SK-N-SH (cell line): ENCODE measurements at regions not wholly inside any gene's neighbourhood (a gene's known extent, or its start where the extent isn't known, plus 50 kb on each side); places are given as distances from the start of the nearest gene placed in this dataset.

Source experiments
- CTCF ChIP-seq: fragments of 200-600 bp; sonication (generic); IDR thresholded peaks from 2 replicates; pipeline ENCODE4 v1.6.1; 2017; ENCODE audit warnings: antibody characterized with exemption, mild to moderate bottlenecking, moderate library complexity
- EZH2phosphoT487 ChIP-seq: fragments of 200-600 bp; sonication (generic); IDR thresholded peaks from 2 replicates; pipeline ENCODE4 v1.6.1; 2017; ENCODE audit warnings: low read depth, mixed run types, mild to moderate bottlenecking, antibody characterized with exemption, moderate library complexity, borderline replicate concordance
- FOXJ3 ChIP-seq: sonication (generic); formaldehyde crosslinking; IDR thresholded peaks from 2 replicates; pipeline ENCODE4 v1.5.1; 2020; ENCODE audit warnings: mild to moderate bottlenecking, missing genetic modification reagents
- FOXM1 ChIP-seq: IDR thresholded peaks from 2 replicates; pipeline ENCODE4 v1.4.0; 2012; ENCODE audit warnings: low read depth, mild to moderate bottlenecking
- IRF3 ChIP-seq: fragments of 150-350 bp; IDR thresholded peaks from 2 replicates; pipeline ENCODE4 v1.6.1; 2016; ENCODE audit warnings: mild to moderate bottlenecking, low read depth, low read length
- MAX ChIP-seq: IDR thresholded peaks from 2 replicates; pipeline ENCODE4 v1.4.0; 2012; ENCODE audit warnings: low read depth
- MXI1 ChIP-seq: IDR thresholded peaks from 2 replicates; pipeline ENCODE4 v1.6.1; 2012; ENCODE audit warnings: mild to moderate bottlenecking, low read depth, low read length, improper control_type of control experiment
- POLR2AphosphoS5 ChIP-seq: IDR thresholded peaks from 2 replicates; pipeline ENCODE4 v1.6.1; 2012; ENCODE audit warnings: low read depth, low read length
- RAD21 ChIP-seq: IDR thresholded peaks from 2 replicates; pipeline ENCODE4 v1.6.1; 2012; ENCODE audit warnings: mild to moderate bottlenecking, low read length
- TCF12 ChIP-seq: IDR thresholded peaks from 2 replicates; pipeline ENCODE4 v1.4.0; 2012

- no peak for TF ChIP-seq MAX
- no peak for TF ChIP-seq EZH2phosphoT487
- TF ChIP-seq MXI1, result no peak
- no peak for TF ChIP-seq CTCF
- no peak for TF ChIP-seq RAD21
- no peak for TF ChIP-seq POLR2AphosphoS5
- no peak for TF ChIP-seq FOXM1
- TF ChIP-seq FOXJ3 (CRISPR knock-in tag), result no peak
- TF ChIP-seq IRF3, result no peak
- no peak for TF ChIP-seq TCF12
Measured at GRCh38 chr2:143964891-143965290, 555.0 kb downstream of the ZEB2 start.
